Lung (tissue), 11 donors: ENCODE measurements at regions not wholly inside any gene's neighbourhood (a gene's known extent, or its start where the extent isn't known, plus 50 kb on each side); places are given as distances from the start of the nearest gene placed in this dataset.

Experiments
- ATAC-seq: fragments of 200-7000 bp; cut with Tn5 transposase; one replicate; pipeline ENCODE4 v1.9.1; 2020; ENCODE audit warnings: moderate number of reproducible peaks; ENCODE audit not compliant: insufficient read depth, low FRiP score
- DNase-seq, 3 donors: peaks; one replicate each; pipeline ENCODE4 v3.0.0-alpha.2; 2013 to 2017
- H3K27ac ChIP-seq, 2 donors: one replicate each; pipeline ENCODE4 v1.5.1; 2013; ENCODE audit warnings: mild to moderate bottlenecking in 2 of 2, moderate library complexity in 2 of 2, control low read depth in 1 of 2, inconsistent platforms in 1 of 2, low read depth in 1 of 2, low read length in 1 of 2
- H3K27me3 ChIP-seq, 3 donors: one replicate each; pipeline ENCODE4 v1.5.1; 2013; ENCODE audit warnings: low read length in 2 of 3; ENCODE audit not compliant: control insufficient read depth in 3 of 3, insufficient read depth in 3 of 3
- H3K36me3 ChIP-seq, 4 donors: one replicate each; pipeline ENCODE4 v1.5.1; 2013; ENCODE audit warnings: low read length in 4 of 4, mild to moderate bottlenecking in 1 of 4, moderate library complexity in 1 of 4; ENCODE audit not compliant: control insufficient read depth in 4 of 4, insufficient read depth in 4 of 4
- H3K4me1 ChIP-seq, 5 donors: one replicate each; pipeline ENCODE4 v1.5.1; 2013; ENCODE audit warnings: low read length in 5 of 5, mild to moderate bottlenecking in 2 of 5, moderate library complexity in 1 of 5; ENCODE audit not compliant: control insufficient read depth in 5 of 5, insufficient read depth in 5 of 5
- H3K4me3 ChIP-seq: one replicate; pipeline ENCODE4 v1.5.1; 2013; ENCODE audit warnings: mild to moderate bottlenecking, control low read depth, moderate library complexity
- H3K9ac ChIP-seq, 2 donors: one replicate each; pipeline ENCODE4 v1.5.1; 2013; ENCODE audit warnings: low read length in 2 of 2, control low read depth in 1 of 2; ENCODE audit not compliant: insufficient read depth in 1 of 2
- H3K9me3 ChIP-seq, 4 donors: one replicate each; pipeline ENCODE4 v1.5.1; 2013; ENCODE audit warnings: low read length in 3 of 4, mild to moderate bottlenecking in 1 of 4, moderate library complexity in 1 of 4; ENCODE audit not compliant: control insufficient read depth in 4 of 4, insufficient read depth in 3 of 4
- CTCF ChIP-seq: IDR thresholded peaks from 2 replicates; pipeline ENCODE4 v1.5.1; 2012; ENCODE audit warnings: mild to moderate bottlenecking; ENCODE audit errors: control extremely low read depth, extremely low read depth
- WGBS, 2 donors: extraction: QIAGEN DNeasy Blood & Tissue Kit; methylation state at CpG; one replicate each; pipeline ENCODE4 v1.1.7; 2013; 5-methylcytosine and 5-hydroxymethylcytosine counted together
- donor health status: control.
- donor health status: control.
- donor health status: Bipolar disorder and iron deficiency.
- donor health status: healthy.
- donor health status: DM: yes; HTN: yes; CAD: no.

- 83 to 86% methylated on average over 12 of the region's 12 CpGs for WGBS, 2 donors
Measured at GRCh38 chr22:49588739-49589138, 238.9 kb downstream of the BRD1 start.

GRCh38 chr22:49587987-49588386 is 239.7 kb downstream of the BRD1 start:
- Histone ChIP-seq H3K27ac (no peak overlapping the region), H3K9ac (no peak overlapping the region), H3K4me3 (no peak overlapping the region), H3K4me1 (no peaks in the 10 kb centered on the region), H3K9me3 (no peaks in the 10 kb centered on the region), H3K36me3 (no peaks in the 10 kb centered on the region), H3K27me3 (no peaks in the 10 kb centered on the region)
- 80 to 90% methylated on average over 13 of the region's 13 CpGs for WGBS, 2 donors
- no peak for TF ChIP-seq CTCF
- ATAC-seq (no peak), DNase-seq (no peak)

More at GRCh38 chr22:49588739-49589138, 238.9 kb downstream of the BRD1 start:
- no peak overlapping the region for H3K27ac ChIP-seq
- H3K4me1 ChIP-seq, result no peaks in the 10 kb centered on the region
- H3K27me3 ChIP-seq, result no peaks in the 10 kb centered on the region
- TF ChIP-seq CTCF, result no peak
- DNase-seq, result no peak
- no peak for ATAC-seq
- H3K9ac ChIP-seq, result no peak overlapping the region
- no peak overlapping the region for H3K4me3 ChIP-seq
- peaks cover 0 to 2% (median 0%) of the 10 kb centered on the region in 4 donors for H3K9me3 ChIP-seq
- H3K36me3 ChIP-seq, result no peaks in the 10 kb centered on the region

DNA sequence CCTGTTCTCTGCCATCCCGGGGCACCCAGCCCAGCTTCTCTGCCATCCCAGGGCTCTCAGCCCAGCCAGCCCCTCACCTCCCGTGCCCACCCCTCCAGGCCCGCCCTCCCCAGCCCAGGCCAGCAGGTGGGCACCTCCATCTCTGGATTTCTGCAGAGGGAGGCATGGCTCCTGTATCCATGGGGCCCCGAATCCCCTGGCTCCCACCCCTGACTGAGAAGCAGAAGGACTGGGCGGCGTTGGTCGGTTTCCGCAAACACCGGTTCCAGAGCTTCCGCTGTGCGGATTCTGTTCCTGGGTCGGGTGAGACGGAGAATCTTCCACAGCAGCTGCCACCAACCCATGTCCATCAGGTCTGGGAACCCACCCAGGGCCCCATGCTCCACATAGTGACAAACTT is 240.3 kb downstream of the BRD1 start:
- Histone ChIP-seq H3K9ac (no peak overlapping the region), H3K4me3 (no peak overlapping the region), H3K9me3 (no peaks in the 10 kb centered on the region), H3K4me1 (no peaks in the 10 kb centered on the region), H3K36me3 (no peaks in the 10 kb centered on the region), H3K27me3 (no peaks in the 10 kb centered on the region), H3K27ac (no peak overlapping the region)
- TF ChIP-seq CTCF, result no peak
- no peak for DNase-seq
- 85 to 90% methylated on average over 13 of the region's 13 CpGs for WGBS, 2 donors
- ATAC-seq, result no peak

DNA sequence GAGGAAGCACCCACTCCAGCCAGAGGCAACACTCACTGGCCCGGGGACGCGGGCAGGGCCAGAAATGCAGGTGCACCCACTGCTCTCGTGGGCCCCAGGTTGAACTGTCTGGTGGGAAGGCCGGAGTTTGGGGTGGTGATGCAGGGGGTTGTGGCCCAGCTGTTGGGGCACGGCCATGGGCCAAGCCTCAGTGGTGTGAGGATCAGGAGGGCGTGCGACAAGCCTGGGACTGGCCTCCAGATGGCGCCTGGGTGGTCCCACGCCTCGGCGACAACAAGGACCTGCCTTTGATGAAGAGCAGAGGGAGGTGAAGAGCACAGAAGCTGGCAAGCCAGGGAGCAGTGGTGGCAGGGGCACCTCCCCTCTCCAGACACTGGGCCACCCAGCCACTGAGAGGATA is 240.8 kb downstream of the BRD1 start:
- no peak overlapping the region for H3K4me3 ChIP-seq
- no peaks in the 10 kb centered on the region for H3K9me3 ChIP-seq
- H3K27me3 ChIP-seq, result no peaks in the 10 kb centered on the region
- H3K4me1 ChIP-seq, result no peaks in the 10 kb centered on the region
- no peak for ATAC-seq
- no peaks in the 10 kb centered on the region for H3K36me3 ChIP-seq
- TF ChIP-seq CTCF, result no peak
- no peak overlapping the region for H3K9ac ChIP-seq
- no peak overlapping the region for H3K27ac ChIP-seq
- 80 to 89% methylated on average over 12 of the region's 12 CpGs for WGBS, 2 donors
- DNase-seq, result no peak
